Keratinocyte (primary cell): ENCODE measurements at regions not wholly inside any gene's neighbourhood (a gene's known extent, or its start where the extent isn't known, plus 50 kb on each side); places are given as distances from the start of the nearest gene placed in this dataset.

Experiments used
- EZH2 ChIP-seq: IDR thresholded peaks from one replicate; pipeline ENCODE4 v1.6.1; 2012; ENCODE audit warnings: inconsistent platforms, mild to moderate bottlenecking, low read length, moderate library complexity
- TF ChIP-seq, protein P1 (sequence below), 3 experiments: IDR thresholded peaks in 1 of 3; conservative IDR thresholded peaks in 1 of 3; optimal IDR thresholded peaks in 1 of 3; 2 replicates in 2 of 3; 3 replicates in 1 of 3; pipeline versions ENCODE3 to v1.5.1; 2011; ENCODE audit warnings: low read length in 3 of 3, mild to moderate bottlenecking in 3 of 3, moderate library complexity in 2 of 3, control low read depth in 1 of 3, inconsistent platforms in 1 of 3; ENCODE audit not compliant: insufficient read depth in 2 of 3; ENCODE audit errors: extremely low read depth in 1 of 3

DNA sequence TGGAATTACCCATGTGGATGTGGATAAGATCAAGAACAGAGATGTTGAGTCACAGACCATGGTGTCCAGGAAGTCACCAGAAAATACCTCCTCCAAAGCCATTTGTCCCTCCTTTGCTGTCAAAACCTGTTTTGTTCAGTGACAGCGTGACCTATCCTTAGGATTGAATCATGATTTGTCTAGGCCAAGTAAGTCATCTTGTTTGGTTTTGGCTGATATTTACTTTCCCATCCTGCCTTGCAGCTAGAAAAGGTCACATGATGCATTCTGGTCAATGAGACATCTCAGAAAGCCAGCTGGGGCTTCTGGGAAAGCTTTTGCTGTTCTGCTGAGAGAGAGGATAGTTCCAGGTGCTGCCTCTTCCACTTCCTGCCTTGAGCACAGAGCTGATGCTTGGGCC lies 225.3 kb upstream of the ZMIZ1 start:
- TF ChIP-seq, protein P1, sequence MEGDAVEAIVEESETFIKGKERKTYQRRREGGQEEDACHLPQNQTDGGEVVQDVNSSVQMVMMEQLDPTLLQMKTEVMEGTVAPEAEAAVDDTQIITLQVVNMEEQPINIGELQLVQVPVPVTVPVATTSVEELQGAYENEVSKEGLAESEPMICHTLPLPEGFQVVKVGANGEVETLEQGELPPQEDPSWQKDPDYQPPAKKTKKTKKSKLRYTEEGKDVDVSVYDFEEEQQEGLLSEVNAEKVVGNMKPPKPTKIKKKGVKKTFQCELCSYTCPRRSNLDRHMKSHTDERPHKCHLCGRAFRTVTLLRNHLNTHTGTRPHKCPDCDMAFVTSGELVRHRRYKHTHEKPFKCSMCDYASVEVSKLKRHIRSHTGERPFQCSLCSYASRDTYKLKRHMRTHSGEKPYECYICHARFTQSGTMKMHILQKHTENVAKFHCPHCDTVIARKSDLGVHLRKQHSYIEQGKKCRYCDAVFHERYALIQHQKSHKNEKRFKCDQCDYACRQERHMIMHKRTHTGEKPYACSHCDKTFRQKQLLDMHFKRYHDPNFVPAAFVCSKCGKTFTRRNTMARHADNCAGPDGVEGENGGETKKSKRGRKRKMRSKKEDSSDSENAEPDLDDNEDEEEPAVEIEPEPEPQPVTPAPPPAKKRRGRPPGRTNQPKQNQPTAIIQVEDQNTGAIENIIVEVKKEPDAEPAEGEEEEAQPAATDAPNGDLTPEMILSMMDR (optimal IDR thresholded peaks at IDR 0.05 in 1 of 3, IDR thresholded peaks at IDR 0.05 in 1 of 3, conservative IDR thresholded peaks at IDR 0.05 in 1 of 3; ENCODE audit: extremely low read depth in 1 of 3, insufficient read depth in 2 of 3, low read length in 3 of 3) = no peak
- no peak for TF ChIP-seq EZH2
